A549 (cell line): ENCODE measurements at regions not wholly inside any gene's neighbourhood (a gene's known extent, or its start where the extent isn't known, plus 50 kb on each side); places are given as distances from the start of the nearest gene placed in this dataset.

Experiments used
- ATAC-seq, 2 experiments: fragments of 200-7000 bp in 1 of 2; fragments of >200 bp in 1 of 2; cut with Nextera tagmentation in 1 of 2; cut with Tn5 transposase in 1 of 2; 3 replicates each; pipeline versions ENCODE4 v1.8.0 to v1.9.1; 2018 to 2020; ENCODE audit warnings: mild to moderate bottlenecking in 1 of 2, moderate library complexity in 1 of 2
- CTCF ChIA-PET: fragments of 300-600 bp; sonication (Branson Sonifier 250); formaldehyde crosslinking; extraction: SDS; loops from one replicate; lab custom pipeline; 2021; ENCODE audit warnings: antibody characterized with exemption, inconsistent platforms; lab: Yijun Ruan, JAX
- POLR2A ChIA-PET: fragments of 350-600 bp; formaldehyde crosslinking; extraction: SDS; loops from one replicate; lab custom pipeline; 2021; ENCODE audit warnings: antibody characterized with exemption, inconsistent platforms; lab: Yijun Ruan, JAX
- DNase-seq, 2 experiments: peaks; one replicate each; pipeline versions ENCODE4 v3.0.0 to v3.0.0-alpha.2; 2011 to 2016; ENCODE audit warnings: low read depth in 1 of 2, low spot score in 1 of 2
- FAIRE-seq: peaks from 2 replicates; lab custom pipeline; 2011; peaks lifted over from hg19 to GRCh38; lab: Jason Lieb, UNC
- H3K27ac ChIP-seq, 2 experiments: fragments of >200 bp; sonication (Bioruptor Twin); formaldehyde crosslinking; 3 replicates each; pipeline ENCODE4 v1.5.1; 2016 to 2017
- H3K4me1 ChIP-seq: fragments of >200 bp; sonication (Bioruptor Twin); formaldehyde crosslinking; 3 replicates; pipeline ENCODE4 v1.6.1; 2016
- H3K4me2 ChIP-seq: fragments of >200 bp; sonication (Bioruptor Twin); formaldehyde crosslinking; 3 replicates; pipeline ENCODE4 v1.6.1; 2016
- H3K4me3 ChIP-seq: fragments of >200 bp; sonication (Bioruptor Twin); formaldehyde crosslinking; 3 replicates; pipeline ENCODE4 v1.5.1; 2016
- H3K9me3 ChIP-seq: fragments of >200 bp; sonication (Bioruptor Twin); formaldehyde crosslinking; 3 replicates; pipeline ENCODE4 v1.6.1; 2016
- ATOH8 ChIP-seq: fragments of 250-450 bp; sonication (Bioruptor Pico); IDR thresholded peaks from 2 replicates; pipeline ENCODE4 v1.5.0; 2020; ENCODE audit warnings: low read depth, mild to moderate bottlenecking, moderate library complexity
- CBX2 ChIP-seq: fragments of 200-600 bp; sonication (generic); IDR thresholded peaks from 2 replicates; pipeline ENCODE4 v1.6.1; 2016; ENCODE audit warnings: low read depth, mild to moderate bottlenecking, borderline replicate concordance
- CHD4 ChIP-seq: fragments of 200-600 bp; sonication (generic); IDR thresholded peaks from 2 replicates; pipeline ENCODE4 v1.6.1; 2016; ENCODE audit warnings: antibody characterized with exemption, mild to moderate bottlenecking, borderline replicate concordance
- ESRRA ChIP-seq: fragments of 150-350 bp; IDR thresholded peaks from 2 replicates; pipeline ENCODE4 v1.6.1; 2014; ENCODE audit warnings: mild to moderate bottlenecking, low read length, borderline replicate concordance
- HDAC2 ChIP-seq: fragments of 200-600 bp; sonication (generic); IDR thresholded peaks from 2 replicates; pipeline ENCODE4 v1.6.1; 2016
- HEYL ChIP-seq: fragments of 250-450 bp; sonication (Bioruptor Pico); IDR thresholded peaks from 2 replicates; pipeline ENCODE4 v1.8.0; 2021; ENCODE audit warnings: mild to moderate bottlenecking, moderate library complexity
- HMGXB4 ChIP-seq: fragments of 250-450 bp; sonication (Bioruptor Pico); IDR thresholded peaks from 2 replicates; pipeline ENCODE4 v1.5.0; 2021; ENCODE audit warnings: mild to moderate bottlenecking, moderate library complexity, borderline replicate concordance
- KDM1A ChIP-seq: fragments of 200-600 bp; sonication (generic); IDR thresholded peaks from 2 replicates; pipeline ENCODE4 v1.6.1; 2016; ENCODE audit warnings: low read depth, mild to moderate bottlenecking
- MYC ChIP-seq: IDR thresholded peaks from 2 replicates; pipeline ENCODE4 v1.6.1; 2012; ENCODE audit warnings: mild to moderate bottlenecking, inconsistent platforms, low read length, improper control_type of control experiment, borderline replicate concordance
- NFE2L2 ChIP-seq: fragments of 150-350 bp; conservative IDR thresholded peaks from 2 replicates; pipeline ENCODE4 v1.6.1; 2014; ENCODE audit warnings: low read length
- RAD21 ChIP-seq, 2 experiments: fragments of >200 bp in 1 of 2; sonication (Bioruptor Twin) in 1 of 2; formaldehyde crosslinking in 1 of 2; IDR thresholded peaks in 1 of 2; conservative IDR thresholded peaks in 1 of 2; 2 replicates in 1 of 2; 3 replicates in 1 of 2; pipeline ENCODE4 v1.6.1; 2012 to 2018; ENCODE audit warnings: inconsistent platforms in 1 of 2
- SMC3 ChIP-seq: fragments of >200 bp; sonication (Bioruptor Twin); formaldehyde crosslinking; IDR thresholded peaks from 3 replicates; pipeline ENCODE4 v1.6.1; 2018; ENCODE audit warnings: inconsistent platforms
- ZSCAN20 ChIP-seq: fragments of 250-450 bp; sonication (Bioruptor Pico); IDR thresholded peaks from 2 replicates; pipeline ENCODE4 v1.8.0; 2022; ENCODE audit warnings: mild to moderate bottlenecking, moderate library complexity
- WGBS: methylation state at CpG from one replicate; pipeline ENCODE4 v1.1.6; 2017; ENCODE audit errors: missing lambda C conversion rate; 5-methylcytosine and 5-hydroxymethylcytosine counted together
- TF ChIP-seq, protein P1 (sequence below): fragments of >200 bp; sonication (Bioruptor Twin); formaldehyde crosslinking; IDR thresholded peaks from 2 replicates; pipeline ENCODE4 v1.6.1; 2016
- TF ChIP-seq, protein P2 (sequence below): fragments of >200 bp; sonication (Bioruptor Twin); formaldehyde crosslinking; IDR thresholded peaks from 3 replicates; pipeline ENCODE4 v1.5.1; 2016

- FAIRE-seq, result no peak
- Histone ChIP-seq H3K4me3 (no peak overlapping the region), H3K9me3 (no peaks in the 10 kb centered on the region), H3K27ac (no peak overlapping the region), H3K4me2 (no peak overlapping the region), H3K4me1 (0 out of 3 replicates have a peak, but pooled peaks cover 5% of the 10 kb centered on the region)
- ATAC-seq, result no peak
- ChIA-PET CTCF (interaction anchor here (0.8 to 3.8 kb wide), 5 partner anchors 18 to 948 kb away, joined by 3 to 26 read pairs (median 3); no protein-coding TSS in a partner anchor), POLR2A (no interaction called here)
- DNase-seq, result no peak
- TF ChIP-seq HMGXB4 (CRISPR knock-in tag) (no peak), CBX2 (no peak), KDM1A (no peak), NFE2L2 (no peak), CHD4 (no peak), ATOH8 (CRISPR knock-in tag) (no peak), ZSCAN20 (CRISPR knock-in tag) (no peak)
- TF ChIP-seq, protein P1, sequence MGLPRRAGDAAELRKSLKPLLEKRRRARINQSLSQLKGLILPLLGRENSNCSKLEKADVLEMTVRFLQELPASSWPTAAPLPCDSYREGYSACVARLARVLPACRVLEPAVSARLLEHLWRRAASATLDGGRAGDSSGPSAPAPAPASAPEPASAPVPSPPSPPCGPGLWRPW, result no peak
- WGBS, result 65% methylated on average over 4 of the region's 4 CpGs
Measured at GRCh38 chr12:46073321-46073720, 82.9 kb upstream of the SCAF11 start.

DNA sequence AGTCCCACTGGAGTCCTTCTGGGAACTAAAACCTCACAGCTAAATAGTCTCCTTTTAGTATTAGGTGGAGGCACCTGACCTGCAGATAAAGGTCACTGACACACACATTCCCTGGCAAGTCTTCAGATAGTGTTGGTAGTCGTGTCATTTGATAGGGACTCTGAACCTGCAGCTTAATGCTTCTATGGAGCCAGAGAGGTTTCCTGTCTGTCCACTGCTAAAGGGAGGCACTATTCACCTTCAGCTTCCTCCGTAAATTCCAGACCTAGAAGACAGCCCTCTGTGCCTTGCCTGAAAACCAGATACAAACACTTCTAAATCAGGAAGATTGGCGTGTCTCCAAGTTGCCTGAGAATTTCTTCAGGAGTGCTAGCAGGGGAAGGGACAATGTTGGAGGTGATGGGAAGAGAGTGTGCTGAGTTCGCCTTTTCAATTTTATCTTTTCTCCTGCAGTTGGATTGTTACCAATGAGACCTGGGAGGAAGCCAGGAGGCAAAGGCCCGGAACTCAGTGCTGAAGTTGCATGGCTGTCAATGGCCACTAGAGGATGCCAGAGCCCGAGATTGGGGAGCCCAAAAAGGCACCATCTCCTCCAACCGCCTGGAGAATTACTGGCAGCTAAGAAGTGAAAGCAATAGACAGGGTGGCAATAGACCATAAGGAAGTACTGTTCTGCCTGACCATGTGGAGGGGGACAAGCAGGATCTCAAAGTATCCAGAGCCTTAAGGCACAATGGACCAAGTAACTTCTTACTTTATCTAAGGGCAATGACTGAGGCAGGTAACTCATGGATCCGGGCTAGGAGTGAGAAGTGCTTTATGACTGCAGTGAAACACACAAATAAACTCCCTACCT is 81.6 kb upstream of the SCAF11 start:
- H3K27ac ChIP-seq, result peak overlapping the region in 1 of 2 experiments; percentile 30; a peak in 1 of 6 replicates
- ChIA-PET CTCF (interaction anchor here (0.6 to 3.8 kb wide), 24 partner anchors 9 to 1326 kb away, joined by 3 to 26 read pairs (median 4); no protein-coding TSS in a partner anchor), POLR2A (no interaction called here)

DNA sequence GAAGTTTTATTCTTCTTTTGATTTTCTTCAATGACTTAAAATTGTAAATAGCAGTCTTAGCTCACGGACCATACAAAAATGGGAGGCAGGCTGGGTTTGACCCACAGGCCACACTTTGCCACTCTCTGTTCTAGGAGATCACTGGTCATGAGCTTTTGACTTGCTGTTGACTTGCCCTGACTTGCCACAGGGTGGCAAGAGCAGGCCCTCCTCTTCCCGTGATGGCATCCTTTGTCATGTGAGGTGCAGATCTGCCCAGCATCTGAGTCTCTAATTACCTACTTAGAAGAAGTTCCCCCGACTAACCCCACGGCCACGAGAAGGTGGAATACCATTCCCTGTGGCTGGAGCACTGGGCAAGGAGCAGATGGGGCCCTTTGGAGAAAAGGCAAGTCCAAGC is 81.0 kb upstream of the SCAF11 start:
- CTCF ChIA-PET, result interaction anchor here (0.6 to 3.8 kb wide), 22 partner anchors 8 to 1327 kb away, joined by 3 to 26 read pairs (median 4); no protein-coding TSS in a partner anchor
- Histone ChIP-seq H3K27ac (no peak overlapping the region), H3K4me2 (no peak overlapping the region), H3K4me1 (0 out of 3 replicates have a peak, but pooled peaks cover 5% of the 10 kb centered on the region), H3K4me3 (no peak overlapping the region), H3K9me3 (no peaks in the 10 kb centered on the region)
- ATAC-seq (peak in 1 of 2 experiments; percentile 76; a peak in 3 of 6 replicates), DNase-seq (peak in 1 of 2 experiments; percentile 9), FAIRE-seq (no peak)
- POLR2A ChIA-PET, result no interaction called here
- TF ChIP-seq MYC, result no peak
- no peak for TF ChIP-seq ESRRA
- WGBS, result 32% methylated on average over 5 of the region's 5 CpGs

More for the DNA sequence above, 81.6 kb upstream of the SCAF11 start:
- DNase-seq, result peak; percentile 50 to 68
- TF ChIP-seq RAD21 (conservative IDR thresholded peaks at IDR 0.05 in 1 of 2, IDR thresholded peaks at IDR 0.05 in 1 of 2) (peak; percentile 91 to 97), HEYL (CRISPR knock-in tag) (no peak), KDM1A (no peak), SMC3 (peak; percentile 80), HDAC2 (no peak)
- TF ChIP-seq, protein P2, sequence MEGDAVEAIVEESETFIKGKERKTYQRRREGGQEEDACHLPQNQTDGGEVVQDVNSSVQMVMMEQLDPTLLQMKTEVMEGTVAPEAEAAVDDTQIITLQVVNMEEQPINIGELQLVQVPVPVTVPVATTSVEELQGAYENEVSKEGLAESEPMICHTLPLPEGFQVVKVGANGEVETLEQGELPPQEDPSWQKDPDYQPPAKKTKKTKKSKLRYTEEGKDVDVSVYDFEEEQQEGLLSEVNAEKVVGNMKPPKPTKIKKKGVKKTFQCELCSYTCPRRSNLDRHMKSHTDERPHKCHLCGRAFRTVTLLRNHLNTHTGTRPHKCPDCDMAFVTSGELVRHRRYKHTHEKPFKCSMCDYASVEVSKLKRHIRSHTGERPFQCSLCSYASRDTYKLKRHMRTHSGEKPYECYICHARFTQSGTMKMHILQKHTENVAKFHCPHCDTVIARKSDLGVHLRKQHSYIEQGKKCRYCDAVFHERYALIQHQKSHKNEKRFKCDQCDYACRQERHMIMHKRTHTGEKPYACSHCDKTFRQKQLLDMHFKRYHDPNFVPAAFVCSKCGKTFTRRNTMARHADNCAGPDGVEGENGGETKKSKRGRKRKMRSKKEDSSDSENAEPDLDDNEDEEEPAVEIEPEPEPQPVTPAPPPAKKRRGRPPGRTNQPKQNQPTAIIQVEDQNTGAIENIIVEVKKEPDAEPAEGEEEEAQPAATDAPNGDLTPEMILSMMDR, result peak; percentile 94
- TF ChIP-seq, all 56 proteins: peak for 3
- H3K4me1 ChIP-seq, result 0 out of 3 replicates have a peak, but pooled peaks cover 5% of the 10 kb centered on the region
- no peak overlapping the region for H3K4me3 ChIP-seq
- 50% methylated on average over 8 of the region's 8 CpGs for WGBS
- no peaks in the 10 kb centered on the region for H3K9me3 ChIP-seq
- ATAC-seq (peak; percentile 90 to 98), FAIRE-seq (no peak)
- H3K4me2 ChIP-seq, result peak overlapping the region; percentile 37; the same call in 2 of the 3 replicates
